Esophagus muscularis mucosa (tissue), 3 donors: ENCODE measurements at regions not wholly inside any gene's neighbourhood (a gene's known extent, or its start where the extent isn't known, plus 50 kb on each side); places are given as distances from the start of the nearest gene placed in this dataset.

ENCODE experiments used
- POLR2A ChIP-seq: fragments of 450-650 bp; IDR thresholded peaks from one replicate; pipeline ENCODE4 v1.6.1; 2017; ENCODE audit warnings: antibody characterized with exemption, moderate library complexity, mild to moderate bottlenecking, low read depth
- TF ChIP-seq, protein P1 (sequence below), 3 experiments: fragments of 200-600 bp in 2 of 3; fragments of 450-650 bp in 1 of 3; sonication (generic) in 2 of 3; IDR thresholded peaks; one replicate each; pipeline ENCODE4 v1.5.1; 2017 to 2019; ENCODE audit warnings: antibody characterized with exemption in 3 of 3, mild to moderate bottlenecking in 2 of 3, moderate library complexity in 1 of 3

DNA sequence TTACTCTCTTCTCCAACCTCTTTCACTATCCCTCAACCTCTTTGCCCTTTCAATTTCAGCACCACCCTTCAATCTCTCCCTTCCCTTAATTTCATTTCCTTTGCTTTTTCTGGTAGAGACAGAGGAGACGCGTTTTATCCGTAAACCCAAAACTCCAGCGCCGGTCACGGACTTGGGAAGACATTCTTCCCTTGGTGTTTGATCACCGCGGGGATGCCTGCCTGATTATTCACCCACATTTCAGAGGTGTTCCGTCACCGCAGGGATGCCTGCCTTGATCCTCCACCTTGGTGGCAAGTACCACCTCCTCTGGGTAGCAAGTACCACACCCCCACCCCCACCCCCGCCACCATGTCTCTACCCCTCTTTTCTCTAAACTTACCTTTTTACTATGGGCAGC lies 669.4 kb upstream of the PKDCC start:
- TF ChIP-seq, protein P1, sequence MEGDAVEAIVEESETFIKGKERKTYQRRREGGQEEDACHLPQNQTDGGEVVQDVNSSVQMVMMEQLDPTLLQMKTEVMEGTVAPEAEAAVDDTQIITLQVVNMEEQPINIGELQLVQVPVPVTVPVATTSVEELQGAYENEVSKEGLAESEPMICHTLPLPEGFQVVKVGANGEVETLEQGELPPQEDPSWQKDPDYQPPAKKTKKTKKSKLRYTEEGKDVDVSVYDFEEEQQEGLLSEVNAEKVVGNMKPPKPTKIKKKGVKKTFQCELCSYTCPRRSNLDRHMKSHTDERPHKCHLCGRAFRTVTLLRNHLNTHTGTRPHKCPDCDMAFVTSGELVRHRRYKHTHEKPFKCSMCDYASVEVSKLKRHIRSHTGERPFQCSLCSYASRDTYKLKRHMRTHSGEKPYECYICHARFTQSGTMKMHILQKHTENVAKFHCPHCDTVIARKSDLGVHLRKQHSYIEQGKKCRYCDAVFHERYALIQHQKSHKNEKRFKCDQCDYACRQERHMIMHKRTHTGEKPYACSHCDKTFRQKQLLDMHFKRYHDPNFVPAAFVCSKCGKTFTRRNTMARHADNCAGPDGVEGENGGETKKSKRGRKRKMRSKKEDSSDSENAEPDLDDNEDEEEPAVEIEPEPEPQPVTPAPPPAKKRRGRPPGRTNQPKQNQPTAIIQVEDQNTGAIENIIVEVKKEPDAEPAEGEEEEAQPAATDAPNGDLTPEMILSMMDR (IDR thresholded peaks at IDR 0.05) = no peak
- no peak for TF ChIP-seq POLR2A
